Coronary artery (tissue), 2 donors: ENCODE measurements at regions not wholly inside any gene's neighbourhood (a gene's known extent, or its start where the extent isn't known, plus 50 kb on each side); places are given as distances from the start of the nearest gene placed in this dataset.

Source experiments
- DNase-seq: peaks from one replicate; pipeline ENCODE4 v3.0.0-alpha.2; 2017; ENCODE audit warnings: low spot score
- H3K27ac ChIP-seq, 2 donors: fragments of 200-600 bp; sonication (generic); one replicate each; pipeline ENCODE4 v1.5.1; 2016 to 2019
- H3K4me3 ChIP-seq: fragments of 200-600 bp; sonication (generic); 2 replicates; pipeline ENCODE4 v1.5.1; 2016; ENCODE audit warnings: mild to moderate bottlenecking, moderate library complexity
- TF ChIP-seq, protein P1 (sequence below): fragments of 200-600 bp; sonication (generic); IDR thresholded peaks from one replicate; pipeline ENCODE4 v1.5.1; 2019; ENCODE audit warnings: antibody characterized with exemption

DNA sequence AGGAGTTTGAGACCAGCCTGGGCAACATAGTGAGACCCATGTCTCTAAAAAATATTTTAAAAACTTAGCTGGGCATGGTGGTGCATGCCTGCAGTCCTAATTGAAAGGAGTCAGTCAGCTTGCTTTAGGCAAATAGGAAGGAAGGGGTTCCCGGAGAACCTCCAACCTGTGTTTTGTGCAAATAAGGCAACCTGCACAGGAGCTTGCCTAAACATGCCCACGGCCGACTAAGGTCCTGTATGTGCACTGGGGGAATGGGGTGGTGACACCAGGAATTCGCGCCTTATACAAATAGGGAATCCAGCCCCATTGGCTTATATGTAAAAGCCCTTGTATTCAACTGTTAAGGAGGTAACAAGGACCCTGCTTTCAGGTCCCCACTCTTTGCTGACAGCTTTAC, 429.2 kb upstream of the ZP4 start:
- TF ChIP-seq, protein P1, sequence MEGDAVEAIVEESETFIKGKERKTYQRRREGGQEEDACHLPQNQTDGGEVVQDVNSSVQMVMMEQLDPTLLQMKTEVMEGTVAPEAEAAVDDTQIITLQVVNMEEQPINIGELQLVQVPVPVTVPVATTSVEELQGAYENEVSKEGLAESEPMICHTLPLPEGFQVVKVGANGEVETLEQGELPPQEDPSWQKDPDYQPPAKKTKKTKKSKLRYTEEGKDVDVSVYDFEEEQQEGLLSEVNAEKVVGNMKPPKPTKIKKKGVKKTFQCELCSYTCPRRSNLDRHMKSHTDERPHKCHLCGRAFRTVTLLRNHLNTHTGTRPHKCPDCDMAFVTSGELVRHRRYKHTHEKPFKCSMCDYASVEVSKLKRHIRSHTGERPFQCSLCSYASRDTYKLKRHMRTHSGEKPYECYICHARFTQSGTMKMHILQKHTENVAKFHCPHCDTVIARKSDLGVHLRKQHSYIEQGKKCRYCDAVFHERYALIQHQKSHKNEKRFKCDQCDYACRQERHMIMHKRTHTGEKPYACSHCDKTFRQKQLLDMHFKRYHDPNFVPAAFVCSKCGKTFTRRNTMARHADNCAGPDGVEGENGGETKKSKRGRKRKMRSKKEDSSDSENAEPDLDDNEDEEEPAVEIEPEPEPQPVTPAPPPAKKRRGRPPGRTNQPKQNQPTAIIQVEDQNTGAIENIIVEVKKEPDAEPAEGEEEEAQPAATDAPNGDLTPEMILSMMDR: no peak
- DNase-seq: no peak
- H3K27ac ChIP-seq: no peak overlapping the region
- no peak overlapping the region for H3K4me3 ChIP-seq

DNA sequence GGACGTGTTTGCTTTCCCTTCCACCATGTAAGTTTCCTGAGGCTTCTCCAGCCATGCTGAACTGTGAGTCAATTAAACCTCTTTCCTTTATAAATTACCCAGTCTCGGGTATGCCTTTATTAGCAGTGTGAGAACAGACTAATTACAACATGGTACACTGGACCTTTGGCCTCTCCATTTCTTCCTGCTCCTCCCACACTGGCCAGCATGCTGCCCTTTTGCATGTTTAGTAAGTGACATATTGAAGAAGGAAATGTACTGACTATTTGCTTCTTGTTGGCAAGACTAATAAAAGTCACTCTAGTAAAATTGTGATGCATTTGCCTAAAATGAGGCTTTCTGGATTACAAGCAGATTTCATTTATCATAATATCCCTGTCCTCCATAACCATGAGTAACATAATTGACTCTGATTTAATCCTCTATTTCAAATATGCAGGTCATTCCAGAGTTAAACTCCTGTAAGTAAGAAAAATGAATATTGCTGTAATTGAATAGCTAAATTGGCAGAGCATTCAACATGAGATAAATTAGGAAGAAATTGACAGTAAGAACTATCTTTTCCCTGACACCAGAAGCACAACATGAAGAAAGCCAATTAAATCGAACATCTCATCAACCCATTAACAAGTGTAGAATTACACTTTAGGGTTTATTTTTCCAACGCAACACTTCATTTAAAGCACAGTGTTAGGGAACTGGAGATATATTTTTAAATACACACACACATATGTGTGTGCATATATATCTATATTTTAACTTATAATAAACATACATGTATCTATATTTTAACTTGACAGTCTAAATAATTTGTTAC, 427.8 kb upstream of the ZP4 start:
- no peak for DNase-seq
- H3K27ac ChIP-seq: no peak overlapping the region
- TF ChIP-seq, protein P1: no peak
- H3K4me3 ChIP-seq: no peak overlapping the region

DNA sequence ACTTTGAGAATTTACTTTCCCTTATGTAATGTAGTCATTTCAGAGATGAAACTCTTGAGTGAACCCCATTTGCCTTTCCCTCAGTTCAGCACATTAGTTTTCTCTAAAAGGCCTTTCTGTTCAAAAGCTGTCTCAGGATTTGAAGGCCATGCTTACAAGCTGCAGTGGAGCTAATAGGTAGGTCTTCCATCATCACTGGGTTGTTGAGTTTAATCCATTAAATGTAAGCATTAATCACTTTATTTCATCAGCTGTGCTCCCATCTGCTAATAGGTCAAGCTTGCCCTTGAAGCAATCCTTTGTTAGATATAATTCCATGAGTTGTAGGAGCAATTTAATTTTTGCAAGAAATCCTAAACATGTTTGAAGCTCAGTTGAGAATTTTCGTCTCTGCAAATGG, 422.2 kb upstream of the ZP4 start:
- Histone ChIP-seq H3K27ac (no peak overlapping the region), H3K4me3 (no peak overlapping the region)
- TF ChIP-seq, protein P1: no peak
- no peak for DNase-seq

DNA sequence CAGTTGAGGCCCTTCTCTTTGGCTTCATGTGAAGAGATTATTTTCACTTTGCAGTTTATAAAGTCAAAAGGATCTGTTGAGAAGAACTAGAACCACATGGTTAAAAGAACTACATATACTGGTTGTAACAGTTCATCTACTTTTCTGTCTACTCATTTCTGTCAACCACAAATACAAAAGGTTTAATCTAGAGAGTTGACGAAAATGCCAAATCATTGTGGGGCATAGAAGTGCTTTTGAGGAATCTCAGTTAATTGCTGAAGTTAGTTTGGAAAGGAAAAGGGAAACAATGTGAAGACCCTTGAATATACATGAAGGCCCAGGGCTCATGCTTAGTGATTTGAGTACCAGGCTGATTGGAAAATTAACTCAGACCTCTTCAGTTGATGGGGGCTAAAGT, 415.7 kb upstream of the ZP4 start:
- TF ChIP-seq, protein P1: no peak
- Histone ChIP-seq H3K4me3 (no peak overlapping the region), H3K27ac (no peak overlapping the region)
- DNase-seq: no peak

DNA sequence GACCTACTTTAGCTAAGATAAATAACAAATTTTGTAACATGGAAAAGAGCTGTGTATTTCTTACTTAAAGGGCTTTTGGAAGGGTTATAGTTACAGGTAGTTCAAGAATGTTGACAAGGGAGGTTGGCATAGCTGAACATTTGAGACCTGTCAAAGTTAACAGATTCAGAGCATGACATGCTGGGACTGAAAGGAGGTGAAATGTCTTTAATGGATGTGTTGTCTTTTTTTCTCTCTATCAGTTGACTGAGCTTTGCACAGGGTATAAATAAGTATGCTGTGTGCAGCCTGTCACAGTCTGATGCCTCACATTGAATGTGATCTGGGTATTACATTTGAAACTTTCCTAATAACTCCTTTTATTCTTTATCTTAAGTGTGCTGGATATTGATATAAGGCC, 411.9 kb upstream of the ZP4 start:
- TF ChIP-seq, protein P1: no peak
- Histone ChIP-seq H3K4me3 (no peak overlapping the region), H3K27ac (no peak overlapping the region)
- no peak for DNase-seq

DNA sequence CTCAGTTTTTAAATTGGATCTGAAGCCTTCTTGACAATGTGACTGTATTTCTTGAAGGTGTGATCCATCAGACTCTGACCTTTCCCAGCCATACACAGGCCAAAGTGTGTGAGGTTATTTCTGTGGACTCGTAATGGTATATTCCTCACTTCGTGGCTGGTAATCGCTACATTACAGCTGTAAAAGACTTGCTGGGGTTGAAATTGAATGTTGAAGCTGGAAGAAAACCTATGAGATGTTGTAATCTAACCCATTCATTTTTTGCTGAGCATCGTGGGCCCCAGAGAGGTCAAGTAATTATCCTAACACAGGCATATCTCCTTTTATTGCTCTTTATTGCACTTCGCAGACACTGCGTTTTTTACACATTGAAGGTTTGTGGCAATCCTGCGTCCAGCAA, 405.6 kb upstream of the ZP4 start:
- H3K27ac ChIP-seq: no peak overlapping the region
- TF ChIP-seq, protein P1: no peak
- no peak for DNase-seq
- no peak overlapping the region for H3K4me3 ChIP-seq

DNA sequence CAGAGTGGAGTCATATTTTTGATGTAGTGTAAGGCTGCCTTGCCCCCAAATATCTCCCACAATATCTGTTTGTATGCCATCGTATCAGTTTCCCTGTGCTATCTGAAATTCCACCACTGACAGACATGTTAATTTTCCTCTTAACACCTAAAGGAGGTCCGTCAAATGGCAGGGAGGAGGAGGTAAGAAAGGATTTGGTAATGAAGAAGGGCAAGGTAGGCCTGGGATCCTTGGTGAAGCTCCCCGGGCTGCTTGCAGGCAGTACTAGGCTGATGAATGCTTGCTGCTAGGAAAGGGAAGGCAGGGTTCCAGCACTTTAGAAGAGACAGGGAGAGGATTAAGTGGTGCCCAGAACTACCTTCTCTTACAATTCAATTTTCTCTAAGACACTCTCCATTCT, 402.4 kb upstream of the ZP4 start:
- TF ChIP-seq, protein P1: no peak
- H3K27ac ChIP-seq: no peak overlapping the region
- no peak for DNase-seq
- H3K4me3 ChIP-seq: no peak overlapping the region
